Spleen (tissue), 11 donors: ENCODE measurements at regions not wholly inside any gene's neighbourhood (a gene's known extent, or its start where the extent isn't known, plus 50 kb on each side); places are given as distances from the start of the nearest gene placed in this dataset.

Experiments
- DNase-seq: peaks from one replicate; pipeline ENCODE4 v3.0.0-alpha.2; 2020
- H3K27ac ChIP-seq, 8 donors: fragments of 200-600 bp; sonication (generic) in 7 of 8; 1 replicate in 4 of 8; 2 replicates in 4 of 8; pipeline versions ENCODE4 v1.5.0 to v1.8.0; 2016 to 2021; ENCODE audit warnings: inconsistent platforms in 4 of 8, mild to moderate bottlenecking in 4 of 8, moderate library complexity in 1 of 8
- H3K27me3 ChIP-seq, 7 donors: fragments of 200-600 bp; sonication (generic) in 6 of 7; replicated peaks in 1 of 7; 1 replicate in 4 of 7; 2 replicates in 3 of 7; pipeline versions ENCODE4 v1.5.0 to v1.8.0; 2016 to 2021; ENCODE audit warnings: inconsistent platforms in 3 of 7, mild to moderate bottlenecking in 1 of 7
- H3K36me3 ChIP-seq, 6 donors: fragments of 200-600 bp; sonication (generic) in 5 of 6; 1 replicate in 4 of 6; 2 replicates in 2 of 6; pipeline versions ENCODE4 v1.5.0 to v1.8.0; 2016 to 2021; ENCODE audit warnings: inconsistent platforms in 2 of 6
- H3K4me1 ChIP-seq, 6 donors: fragments of 200-600 bp; sonication (generic) in 5 of 6; 1 replicate in 3 of 6; 2 replicates in 3 of 6; pipeline versions ENCODE4 v1.5.0 to v1.8.0; 2016 to 2021; ENCODE audit warnings: inconsistent platforms in 3 of 6
- H3K4me3 ChIP-seq, 8 donors: fragments of 200-600 bp; sonication (generic) in 7 of 8; 1 replicate in 4 of 8; 2 replicates in 4 of 8; pipeline versions ENCODE4 v1.5.0 to v1.8.0; 2016 to 2021; ENCODE audit warnings: inconsistent platforms in 4 of 8, mild to moderate bottlenecking in 4 of 8, moderate library complexity in 2 of 8
- H3K9me3 ChIP-seq, 8 donors: fragments of 200-600 bp; sonication (generic) in 7 of 8; 1 replicate in 4 of 8; 2 replicates in 4 of 8; pipeline versions ENCODE4 v1.5.0 to v1.8.0; 2016 to 2021; ENCODE audit warnings: inconsistent platforms in 4 of 8
- CTCF ChIP-seq, 11 experiments: fragments of 200-600 bp in 7 of 11; fragments of 450-650 bp in 4 of 11; sonication (generic) in 4 of 11; IDR thresholded peaks in 8 of 11; conservative IDR thresholded peaks in 3 of 11; 1 replicate in 7 of 11; 2 replicates in 4 of 11; pipeline versions ENCODE4 v1.4.0 to v1.8.0; 2016 to 2021; ENCODE audit warnings: antibody characterized with exemption in 11 of 11, inconsistent platforms in 4 of 11, mild to moderate bottlenecking in 1 of 11
- POLR2A ChIP-seq, 3 donors: fragments of 450-650 bp; IDR thresholded peaks; one replicate each; pipeline ENCODE4 v1.5.1; 2017; ENCODE audit warnings: antibody characterized with exemption in 3 of 3, mild to moderate bottlenecking in 1 of 3
- POLR2AphosphoS5 ChIP-seq, 3 donors: sonication (generic); formaldehyde crosslinking; IDR thresholded peaks; one replicate each; pipeline ENCODE4 v1.5.1; 2017; ENCODE audit warnings: antibody characterized with exemption in 3 of 3
- WGBS, 5 donors: extraction: QIAGEN DNeasy Blood & Tissue Kit in 3 of 5; methylation state at CpG; one replicate each; pipeline versions ENCODE4 v1.1.5 to v1.1.7; 2013 to 2018; 5-methylcytosine and 5-hydroxymethylcytosine counted together
- intact Hi-C: fragments of 100-400 bp; cut with DNase I; formaldehyde crosslinking; loops from one replicate; pipeline ENCODE4 v1.15.0; 2023; ENCODE audit warnings: low total_unique reads
- donor health status: healthy with polysubstance abuse.
- donor health status: DM: no; HTN: no; CAD: no; lungs with moderate emphysema.
- donor health status: DM: no; HTN: no; CAD: no.
- donor health status: Bipolar disorder and iron deficiency.
- donor health status: healthy.
- donor health status: DM: no; HTN: no; CAD: no.
- donor health status: DM: yes; HTN: yes; CAD: no.

- DNase-seq = no peak
- intact Hi-C loops = no loop called here
- H3K4me3 ChIP-seq = no peak overlapping the region
- TF ChIP-seq POLR2A (IDR thresholded peaks at IDR 0.05) (no peak), CTCF (IDR thresholded peaks at IDR 0.05 in 8 of 11, conservative IDR thresholded peaks at IDR 0.05 in 3 of 11) (no peak), POLR2AphosphoS5 (IDR thresholded peaks at IDR 0.05) (no peak)
- no peaks in the 10 kb centered on the region for H3K9me3 ChIP-seq
- H3K27ac ChIP-seq = no peak overlapping the region
- no peaks in the 10 kb centered on the region for H3K4me1 ChIP-seq
- peaks cover 0 to 5% (median 0%) of the 10 kb centered on the region in 7 donors for H3K27me3 ChIP-seq
- H3K36me3 ChIP-seq = no peaks in the 10 kb centered on the region
- WGBS, 5 donors = 62 to 71% (median 64%) methylated on average over 2 of the region's 2 CpGs
Measured at GRCh38 chr20:40540166-40540565, 148.9 kb downstream of the MAFB start.

- no peak for DNase-seq
Measured at GRCh38 chr20:40538131-40538530, 150.9 kb downstream of the MAFB start.

GRCh38 chr20:40536808-40537207, 152.2 kb downstream of the MAFB start:
- TF ChIP-seq POLR2AphosphoS5 (IDR thresholded peaks at IDR 0.05) (no peak), POLR2A (IDR thresholded peaks at IDR 0.05) (no peak), CTCF (IDR thresholded peaks at IDR 0.05 in 8 of 11, conservative IDR thresholded peaks at IDR 0.05 in 3 of 11) (no peak)
- peaks cover 6 to 16% (median 13%) of the 10 kb centered on the region in 8 donors for H3K9me3 ChIP-seq
- intact Hi-C loops = no loop called here
- H3K36me3 ChIP-seq = no peaks in the 10 kb centered on the region
- DNase-seq = no peak
- peaks cover 0 to 5% (median 0%) of the 10 kb centered on the region in 7 donors for H3K27me3 ChIP-seq
- H3K4me3 ChIP-seq = no peak overlapping the region
- 76 to 90% (median 83%) methylated on average over 4 of the region's 4 CpGs for WGBS, 5 donors
- H3K4me1 ChIP-seq = no peaks in the 10 kb centered on the region
- no peak overlapping the region for H3K27ac ChIP-seq

More at GRCh38 chr20:40538131-40538530, 150.9 kb downstream of the MAFB start:
- TF ChIP-seq CTCF (IDR thresholded peaks at IDR 0.05 in 8 of 11, conservative IDR thresholded peaks at IDR 0.05 in 3 of 11) (no peak), POLR2A (IDR thresholded peaks at IDR 0.05) (no peak), POLR2AphosphoS5 (IDR thresholded peaks at IDR 0.05) (no peak)
- Histone ChIP-seq H3K4me3 (no peak overlapping the region), H3K4me1 (no peaks in the 10 kb centered on the region), H3K27me3 (peaks cover 0 to 5% (median 0%) of the 10 kb centered on the region in 7 donors), H3K27ac (no peak overlapping the region), H3K9me3 (peaks cover 0 to 3% (median under 1%) of the 10 kb centered on the region in 8 donors), H3K36me3 (no peaks in the 10 kb centered on the region)
- 81 to 95% (median 87%) methylated on average over 3 of the region's 3 CpGs for WGBS, 5 donors
- intact Hi-C loops = no loop called here

- intact Hi-C loops = no loop called here
- Histone ChIP-seq H3K27ac (no peak overlapping the region), H3K27me3 (peaks cover 0 to 3% (median 0%) of the 10 kb centered on the region in 7 donors), H3K36me3 (no peaks in the 10 kb centered on the region), H3K4me3 (no peak overlapping the region), H3K4me1 (no peaks in the 10 kb centered on the region), H3K9me3 (peaks cover 10 to 26% (median 23%) of the 10 kb centered on the region in 8 donors)
- no peak for DNase-seq
- no peak for TF ChIP-seq CTCF (IDR thresholded peaks at IDR 0.05 in 8 of 11, conservative IDR thresholded peaks at IDR 0.05 in 3 of 11)
- TF ChIP-seq POLR2A (IDR thresholded peaks at IDR 0.05) = no peak
- TF ChIP-seq POLR2AphosphoS5 (IDR thresholded peaks at IDR 0.05) = no peak
- WGBS, 5 donors = 81 to 86% (median 84%) methylated on average over 8 of the region's 8 CpGs
Measured at GRCh38 chr20:40535816-40536215, 153.2 kb downstream of the MAFB start.
